ENCODE measurements at regions not wholly inside any gene's neighbourhood (a gene's known extent, or its start where the extent isn't known, plus 50 kb on each side); places are given as distances from the start of the nearest gene placed in this dataset.

DNA sequence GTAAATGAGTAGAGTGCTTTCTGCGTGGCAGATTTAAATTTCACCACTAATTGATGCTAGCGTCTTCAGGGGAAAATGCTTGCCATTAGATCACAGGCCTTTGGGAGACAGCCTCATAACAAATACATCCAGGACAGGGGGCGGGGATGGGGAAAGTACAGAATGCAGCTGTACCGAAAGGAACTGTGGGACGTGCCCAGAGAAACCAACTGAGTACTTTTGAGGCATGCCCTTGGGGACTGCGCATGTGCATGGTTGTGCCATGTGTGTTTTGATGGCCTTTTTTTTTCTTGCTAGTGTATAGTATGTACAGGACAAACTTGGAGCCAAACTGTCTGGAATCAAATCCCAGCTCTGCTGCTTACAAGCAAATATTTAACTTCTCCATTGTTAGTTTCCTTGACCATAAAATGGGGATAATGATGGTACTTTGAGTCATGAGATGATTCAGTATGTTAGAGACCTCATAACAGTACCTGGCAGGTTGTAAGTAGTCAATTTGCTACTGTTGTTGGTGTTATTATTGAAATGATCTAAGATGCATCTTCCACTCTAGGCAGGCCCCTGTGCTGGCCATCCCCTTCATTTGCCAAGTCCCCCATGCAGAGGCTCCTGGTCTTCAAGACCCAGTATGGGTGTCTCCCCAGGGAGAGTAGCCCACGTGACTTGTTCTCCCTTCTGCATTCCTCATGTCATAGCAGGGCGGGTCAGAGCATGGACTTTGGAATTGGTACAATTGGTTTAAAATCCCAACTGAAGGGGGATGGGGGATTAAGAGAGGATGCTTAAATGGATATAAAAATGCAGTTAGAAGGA, 68.3 kb upstream of the NPAS1 start:
- DNase-seq (no peak), ATAC-seq (replicated peaks) (no peak)
- no peaks in the 10 kb centered on the region for H3K27me3 Mint-ChIP-seq
- no peaks in the 10 kb centered on the region for H3K36me3 Mint-ChIP-seq (ENCODE audit: insufficient read depth)
- peak overlapping the region; percentile 51 to 86 for H3K27ac Mint-ChIP-seq
- peak overlapping the region; percentile 55 to 57 for H3K4me3 Mint-ChIP-seq
- H3K4me1 Mint-ChIP-seq (ENCODE audit: low read depth in 2 of 2): peaks cover 68 to 72% of the 10 kb centered on the region in 2 donors
- no peaks in the 10 kb centered on the region for H3K9me3 Mint-ChIP-seq

DNA sequence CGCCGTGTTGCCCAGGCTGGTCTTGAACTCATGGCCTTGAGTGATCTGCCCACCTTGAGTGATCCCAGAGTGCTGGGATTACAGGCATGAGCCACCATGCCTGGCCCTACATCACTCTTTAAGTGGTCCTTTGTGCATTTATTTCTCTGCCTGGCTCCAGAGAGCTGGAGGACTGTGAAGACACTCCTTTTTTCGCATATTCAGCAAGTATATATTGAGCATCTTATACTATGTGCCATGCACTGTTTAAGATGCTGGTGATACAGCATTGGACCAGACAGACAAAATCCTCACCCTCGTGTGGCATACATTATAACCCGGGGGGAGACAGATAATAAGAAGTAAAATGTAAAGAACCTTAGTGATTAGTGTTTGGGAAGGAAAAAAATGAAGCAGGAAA, 66.8 kb upstream of the NPAS1 start:
- Mint-ChIP-seq H3K4me1 (ENCODE audit: low read depth in 2 of 2) (peaks cover 73 to 79% of the 10 kb centered on the region in 2 donors), H3K27ac (peak overlapping the region; percentile 95 to 96), H3K36me3 (ENCODE audit: insufficient read depth) (no peaks in the 10 kb centered on the region), H3K4me3 (peak overlapping the region; percentile 12 to 87), H3K27me3 (no peaks in the 10 kb centered on the region), H3K9me3 (no peaks in the 10 kb centered on the region)
- no peak for DNase-seq
- ATAC-seq (replicated peaks): no peak

DNA sequence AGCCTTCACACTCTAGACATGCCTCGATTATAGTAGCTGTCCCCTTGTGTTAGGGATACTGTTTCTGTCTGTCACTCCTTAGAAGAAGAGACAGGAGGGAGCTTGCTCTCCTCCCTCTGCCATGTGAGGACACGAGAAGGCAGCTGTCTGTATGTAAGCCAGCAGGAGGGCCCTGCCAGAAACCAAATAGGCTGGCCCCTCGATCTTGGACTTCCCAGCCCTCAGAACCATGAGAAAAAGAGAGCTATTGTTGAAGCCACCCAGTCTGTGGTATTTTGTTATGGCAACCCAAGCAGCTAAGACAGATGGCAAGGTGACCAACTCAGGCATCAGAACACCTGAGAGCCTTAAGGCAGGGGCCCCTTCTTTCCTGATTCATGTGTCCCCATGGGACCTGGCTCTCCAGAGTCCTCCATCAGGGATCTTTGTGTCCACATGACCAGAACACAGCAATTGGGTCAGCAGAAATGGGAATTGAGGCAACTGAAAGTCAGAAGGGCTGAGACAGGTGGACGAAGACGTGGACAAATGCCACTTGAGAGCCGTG, 65.6 kb upstream of the NPAS1 start:
- Mint-ChIP-seq H3K4me3 (peak overlapping the region; percentile 86 to 87), H3K36me3 (ENCODE audit: insufficient read depth) (no peaks in the 10 kb centered on the region), H3K27me3 (no peaks in the 10 kb centered on the region), H3K4me1 (ENCODE audit: low read depth in 2 of 2) (peaks cover 75 to 84% of the 10 kb centered on the region in 2 donors), H3K9me3 (no peaks in the 10 kb centered on the region), H3K27ac (peak overlapping the region; percentile 95 to 96)
- ATAC-seq (replicated peaks) (no peak), DNase-seq (no peak)

DNA sequence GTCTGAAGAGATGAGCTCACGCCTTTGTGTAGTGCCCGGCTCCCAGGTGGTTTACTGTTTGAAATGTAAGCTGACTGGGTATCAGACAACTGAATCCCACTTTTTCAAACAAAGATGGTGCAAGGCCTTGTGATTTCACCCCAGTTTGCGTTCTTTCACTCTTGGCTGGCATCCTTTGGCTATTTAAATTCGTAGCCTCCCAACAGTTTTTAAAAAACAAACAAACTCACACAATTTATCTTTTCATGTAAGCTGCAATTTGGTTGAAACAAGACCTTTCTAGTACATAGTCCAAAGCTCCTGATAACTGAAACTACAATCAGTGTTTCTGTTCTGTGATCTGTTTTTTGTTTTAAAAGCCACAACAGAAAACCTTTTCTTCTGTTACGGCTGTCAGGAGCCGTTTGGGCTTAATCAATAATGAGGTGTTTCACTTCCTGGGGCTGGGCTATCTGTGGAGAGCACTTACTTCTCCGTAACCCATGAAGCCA, 65.1 kb upstream of the NPAS1 start:
- ATAC-seq (replicated peaks) (peak; percentile 3), DNase-seq (no peak)
- Mint-ChIP-seq H3K4me1 (ENCODE audit: low read depth in 2 of 2) (peaks cover 74 to 82% of the 10 kb centered on the region in 2 donors), H3K27me3 (no peaks in the 10 kb centered on the region), H3K4me3 (peak overlapping the region; percentile 86 to 87), H3K27ac (peak overlapping the region; percentile 95 to 96), H3K36me3 (ENCODE audit: insufficient read depth) (no peaks in the 10 kb centered on the region), H3K9me3 (no peaks in the 10 kb centered on the region)

DNA sequence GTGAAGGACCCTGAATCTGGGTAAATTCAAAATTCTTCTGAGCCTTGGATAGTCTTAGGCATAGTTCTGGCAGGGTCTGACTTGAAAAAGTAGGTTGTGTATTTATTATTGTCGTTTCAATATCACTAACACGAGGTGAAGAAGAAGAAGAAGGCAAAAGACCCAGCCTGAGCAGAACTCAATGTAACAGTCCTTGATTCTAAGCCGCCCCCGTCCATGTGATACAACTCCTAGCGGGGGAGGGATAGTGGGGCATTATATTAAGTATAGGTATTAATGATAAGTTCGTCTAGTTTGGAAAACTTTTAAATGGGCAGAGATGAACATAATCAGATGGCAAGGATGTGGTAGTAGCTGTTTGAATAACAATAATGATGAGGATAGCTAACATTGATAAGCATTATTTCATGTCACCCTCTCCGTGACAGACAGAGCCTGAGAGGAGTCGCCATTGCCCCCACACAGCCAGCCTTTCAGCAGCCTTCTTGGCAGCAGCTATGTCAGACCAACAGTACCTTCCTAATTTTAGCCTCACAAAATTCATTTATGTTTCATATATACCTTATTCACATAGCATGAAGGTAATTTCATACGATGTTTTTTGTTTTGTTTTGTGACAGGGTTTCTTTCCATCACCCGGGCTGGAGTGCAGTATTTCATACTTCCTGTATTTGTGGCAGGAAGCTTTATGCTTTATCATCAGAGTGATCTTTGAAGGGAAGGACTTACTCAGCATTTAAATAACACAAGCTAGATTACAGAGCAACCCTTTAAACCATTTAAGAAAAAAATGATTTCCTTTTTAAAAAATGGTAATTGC, 64.4 kb upstream of the NPAS1 start:
- peaks cover 72 to 82% of the 10 kb centered on the region in 2 donors for H3K4me1 Mint-ChIP-seq (ENCODE audit: low read depth in 2 of 2)
- H3K27me3 Mint-ChIP-seq: no peaks in the 10 kb centered on the region
- DNase-seq (peak in 2 of 3 experiments; percentile 12 to 16), ATAC-seq (replicated peaks) (peak; percentile 87)
- H3K27ac Mint-ChIP-seq: peak overlapping the region; percentile 95 to 96
- peak overlapping the region; percentile 86 to 87 for H3K4me3 Mint-ChIP-seq
- no peaks in the 10 kb centered on the region for H3K9me3 Mint-ChIP-seq
- no peaks in the 10 kb centered on the region for H3K36me3 Mint-ChIP-seq (ENCODE audit: insufficient read depth)

DNA sequence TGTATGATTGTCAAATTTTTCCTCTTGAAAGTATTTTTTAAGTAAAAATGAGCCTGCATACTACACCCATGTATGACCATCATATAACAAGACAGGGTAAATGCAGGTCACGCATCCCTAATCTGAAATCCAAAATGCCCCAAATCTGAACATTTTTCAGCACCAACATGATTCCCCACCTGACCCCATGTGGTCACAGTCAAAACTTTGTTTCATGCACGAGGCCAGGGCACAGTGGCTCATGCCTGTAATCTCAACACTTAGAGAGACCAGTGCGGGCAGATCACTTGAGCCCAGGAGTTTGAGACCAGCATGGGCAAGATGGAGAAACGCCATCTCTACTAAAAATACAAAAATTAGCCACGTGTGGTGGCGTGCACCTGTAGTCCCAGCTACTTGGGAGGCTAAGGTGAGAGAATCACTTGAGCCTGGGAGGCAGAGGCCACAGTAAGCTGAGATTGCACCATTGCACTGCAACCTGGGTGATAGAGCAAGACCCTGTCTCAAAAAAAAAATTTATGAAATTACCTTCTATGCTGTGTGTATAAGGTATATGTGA, 63.7 kb upstream of the NPAS1 start:
- Mint-ChIP-seq H3K4me1 (ENCODE audit: low read depth in 2 of 2) (peaks cover 66 to 80% of the 10 kb centered on the region in 2 donors), H3K9me3 (no peaks in the 10 kb centered on the region), H3K4me3 (peak overlapping the region; percentile 86 to 87), H3K27ac (peak overlapping the region; percentile 95 to 96), H3K27me3 (no peaks in the 10 kb centered on the region), H3K36me3 (ENCODE audit: insufficient read depth) (no peaks in the 10 kb centered on the region)
- DNase-seq (no peak), ATAC-seq (replicated peaks) (peak; percentile 29)

DNA sequence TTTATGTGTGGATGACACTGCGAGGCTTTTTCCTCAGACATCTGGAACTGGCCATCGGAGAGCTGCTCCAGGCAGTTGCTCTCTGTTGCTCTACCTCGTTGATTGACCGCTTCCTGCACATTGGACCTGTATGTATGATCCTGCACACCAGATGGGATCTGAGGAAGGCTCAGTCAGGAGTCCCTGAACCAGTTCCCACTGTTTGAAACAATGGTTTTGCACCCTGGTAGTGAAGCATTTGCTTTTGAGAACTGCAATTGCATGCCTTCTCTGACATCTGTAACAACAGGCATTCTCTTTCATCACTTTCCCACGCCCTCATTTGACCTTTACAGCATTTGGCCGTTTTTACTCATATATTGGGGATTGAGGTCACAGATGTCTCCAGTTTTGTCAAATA, 61.1 kb upstream of the NPAS1 start:
- Mint-ChIP-seq H3K9me3 (no peaks in the 10 kb centered on the region), H3K36me3 (ENCODE audit: insufficient read depth) (no peaks in the 10 kb centered on the region), H3K27ac (no peak overlapping the region), H3K4me1 (ENCODE audit: low read depth in 2 of 2) (peaks cover 61 to 78% of the 10 kb centered on the region in 2 donors), H3K27me3 (no peaks in the 10 kb centered on the region), H3K4me3 (peak overlapping the region in 1 of 2 donors; percentile 20)
- DNase-seq: no peak
- no peak for ATAC-seq (replicated peaks)

DNA sequence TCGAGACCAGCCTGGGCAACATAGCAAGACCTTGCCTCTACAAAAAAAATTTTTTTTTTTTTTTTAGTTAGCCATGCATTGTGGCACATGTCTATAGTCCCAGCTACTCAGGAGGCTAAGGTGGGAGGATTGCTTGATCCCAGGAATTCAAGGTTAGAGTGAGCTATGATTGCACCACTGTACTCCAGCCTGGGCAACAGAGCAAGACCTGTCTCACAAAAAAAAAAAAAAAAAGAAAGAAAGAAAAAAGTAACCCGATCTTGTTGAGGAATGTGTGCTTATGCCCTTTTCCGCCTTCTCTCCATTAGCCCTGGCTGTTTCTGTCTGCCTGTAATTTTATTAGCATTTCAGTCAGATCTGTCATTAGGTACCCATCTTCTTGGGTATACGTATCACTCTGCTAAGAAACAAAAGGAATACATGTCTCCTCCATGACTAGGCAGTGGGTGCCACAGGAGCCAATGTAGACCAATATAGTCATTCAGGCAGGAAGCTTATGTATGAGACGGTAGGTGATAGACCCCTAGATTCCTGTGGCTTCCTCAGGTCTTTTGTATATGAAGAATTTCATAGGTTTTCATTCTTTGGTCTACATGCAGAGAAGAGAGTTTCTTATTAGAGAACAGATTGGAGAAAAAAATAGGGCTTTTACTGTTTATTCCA, 59.6 kb upstream of the NPAS1 start:
- H3K4me3 Mint-ChIP-seq: peak overlapping the region in 1 of 2 donors; percentile 60
- no peaks in the 10 kb centered on the region for H3K9me3 Mint-ChIP-seq
- no peaks in the 10 kb centered on the region for H3K36me3 Mint-ChIP-seq (ENCODE audit: insufficient read depth)
- ATAC-seq (replicated peaks): no peak
- no peak for DNase-seq
- H3K27ac Mint-ChIP-seq: peak overlapping the region; percentile 32 to 84
- peaks cover 51 to 65% of the 10 kb centered on the region in 2 donors for H3K4me1 Mint-ChIP-seq (ENCODE audit: low read depth in 2 of 2)
- no peaks in the 10 kb centered on the region for H3K27me3 Mint-ChIP-seq

DNA sequence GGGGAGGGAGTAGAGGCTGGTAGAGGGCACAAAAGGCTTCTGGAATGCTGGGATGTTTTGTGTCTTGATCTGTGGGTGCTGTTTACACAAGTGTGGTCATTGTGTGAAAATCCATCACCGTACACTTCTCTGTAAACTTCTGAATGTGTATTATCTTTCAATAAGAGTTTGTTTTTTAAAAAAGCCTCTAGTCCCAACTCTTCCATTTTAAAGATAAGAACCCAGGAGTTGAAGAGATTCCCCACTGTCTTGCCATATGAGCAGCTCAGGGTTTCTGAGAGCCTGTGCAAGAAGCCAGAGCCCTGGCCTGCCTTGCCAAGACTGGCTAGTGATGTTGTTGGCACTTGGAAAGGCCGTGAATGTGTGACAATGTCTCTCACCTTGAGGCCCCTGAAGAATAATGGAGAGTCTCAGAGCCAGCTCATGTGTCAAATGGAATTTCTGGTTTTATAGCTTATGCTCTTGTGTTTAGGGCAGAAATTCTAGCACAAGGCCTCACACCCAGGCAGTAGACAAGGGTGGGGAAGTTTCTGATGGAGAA, 57.5 kb upstream of the NPAS1 start:
- Mint-ChIP-seq H3K27me3 (no peaks in the 10 kb centered on the region), H3K36me3 (ENCODE audit: insufficient read depth) (peaks cover 5% of the 10 kb centered on the region), H3K9me3 (no peaks in the 10 kb centered on the region), H3K27ac (peak overlapping the region; percentile 79 to 83), H3K4me3 (peak overlapping the region in 1 of 2 donors; percentile 42), H3K4me1 (ENCODE audit: low read depth in 2 of 2) (peaks cover 45 to 56% of the 10 kb centered on the region in 2 donors)
- ATAC-seq (replicated peaks) (peak; percentile 48), DNase-seq (no peak)

DNA sequence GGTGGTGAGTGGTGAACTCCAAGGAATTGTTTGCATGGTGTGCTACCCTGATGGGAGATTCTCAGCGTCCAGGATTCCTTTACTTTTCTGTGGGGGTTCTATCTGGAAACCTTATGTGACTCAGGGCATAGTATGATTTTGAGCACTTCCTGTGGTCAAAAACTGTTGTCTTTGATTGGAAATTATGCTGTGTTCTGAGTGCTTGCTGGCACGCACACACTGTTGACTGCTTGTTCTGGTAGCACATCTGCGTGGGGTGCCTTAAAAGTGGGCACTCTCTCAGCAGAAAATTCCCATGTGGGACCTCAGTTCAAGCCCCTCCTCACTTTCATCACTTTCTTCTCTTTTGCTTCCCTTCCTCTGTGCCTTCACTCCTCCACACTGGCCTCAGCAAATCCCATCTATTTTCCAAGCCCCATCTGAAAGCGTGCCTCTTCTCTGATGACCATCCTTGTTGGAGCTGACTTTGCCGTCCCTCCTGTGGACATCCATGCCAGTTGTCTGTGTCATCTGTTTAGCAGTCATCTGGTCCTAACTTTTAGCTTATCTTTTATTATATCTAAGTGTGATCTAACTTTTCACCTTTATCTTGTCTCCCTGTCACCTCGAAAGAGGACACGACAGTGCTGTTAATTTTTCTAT, 56.4 kb upstream of the NPAS1 start:
- no peaks in the 10 kb centered on the region for H3K27me3 Mint-ChIP-seq
- DNase-seq (no peak), ATAC-seq (replicated peaks) (no peak)
- peak overlapping the region in 1 of 2 donors; percentile 42 for H3K4me3 Mint-ChIP-seq
- H3K9me3 Mint-ChIP-seq: no peaks in the 10 kb centered on the region
- H3K36me3 Mint-ChIP-seq (ENCODE audit: insufficient read depth): peaks cover 5% of the 10 kb centered on the region
- peak overlapping the region; percentile 79 to 83 for H3K27ac Mint-ChIP-seq
- H3K4me1 Mint-ChIP-seq (ENCODE audit: low read depth in 2 of 2): peaks cover 49 to 59% of the 10 kb centered on the region in 2 donors

DNA sequence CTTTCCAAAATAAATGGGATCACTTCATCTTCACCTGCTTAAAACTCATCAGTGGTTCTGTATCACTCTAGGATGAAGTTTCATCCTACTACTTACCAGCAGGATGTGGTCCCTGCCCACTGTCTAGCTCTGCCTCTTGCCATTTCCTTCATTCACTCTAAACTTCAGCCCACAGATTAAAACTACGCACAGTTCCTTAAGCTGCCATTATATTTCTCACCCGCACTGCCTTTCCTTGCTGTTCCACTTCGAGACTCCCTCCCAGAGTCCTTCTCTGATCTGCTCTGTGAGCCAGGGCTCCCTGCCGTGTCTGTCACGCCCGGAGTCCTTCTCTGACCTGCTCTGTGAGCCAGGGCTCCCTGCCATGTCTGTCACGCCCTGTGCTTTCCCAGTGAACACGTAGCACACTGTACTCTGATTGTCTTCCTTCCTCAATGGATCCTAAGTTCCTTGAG, 52.0 kb upstream of the NPAS1 start:
- no peaks in the 10 kb centered on the region for H3K27me3 Mint-ChIP-seq
- H3K9me3 Mint-ChIP-seq: no peaks in the 10 kb centered on the region
- H3K4me3 Mint-ChIP-seq: peak overlapping the region; percentile 57 to 70
- ATAC-seq (replicated peaks): peak; percentile 98
- peaks cover 33 to 36% of the 10 kb centered on the region in 2 donors for H3K4me1 Mint-ChIP-seq (ENCODE audit: low read depth in 2 of 2)
- H3K36me3 Mint-ChIP-seq (ENCODE audit: insufficient read depth): peaks cover 5% of the 10 kb centered on the region
- peak overlapping the region; percentile 11 to 39 for H3K27ac Mint-ChIP-seq
- DNase-seq: peak; percentile 32 to 46 (median 40)
